ENCODE measurements at regions not wholly inside any gene's neighbourhood (a gene's known extent, or its start where the extent isn't known, plus 50 kb on each side); places are given as distances from the start of the nearest gene placed in this dataset.

DNA sequence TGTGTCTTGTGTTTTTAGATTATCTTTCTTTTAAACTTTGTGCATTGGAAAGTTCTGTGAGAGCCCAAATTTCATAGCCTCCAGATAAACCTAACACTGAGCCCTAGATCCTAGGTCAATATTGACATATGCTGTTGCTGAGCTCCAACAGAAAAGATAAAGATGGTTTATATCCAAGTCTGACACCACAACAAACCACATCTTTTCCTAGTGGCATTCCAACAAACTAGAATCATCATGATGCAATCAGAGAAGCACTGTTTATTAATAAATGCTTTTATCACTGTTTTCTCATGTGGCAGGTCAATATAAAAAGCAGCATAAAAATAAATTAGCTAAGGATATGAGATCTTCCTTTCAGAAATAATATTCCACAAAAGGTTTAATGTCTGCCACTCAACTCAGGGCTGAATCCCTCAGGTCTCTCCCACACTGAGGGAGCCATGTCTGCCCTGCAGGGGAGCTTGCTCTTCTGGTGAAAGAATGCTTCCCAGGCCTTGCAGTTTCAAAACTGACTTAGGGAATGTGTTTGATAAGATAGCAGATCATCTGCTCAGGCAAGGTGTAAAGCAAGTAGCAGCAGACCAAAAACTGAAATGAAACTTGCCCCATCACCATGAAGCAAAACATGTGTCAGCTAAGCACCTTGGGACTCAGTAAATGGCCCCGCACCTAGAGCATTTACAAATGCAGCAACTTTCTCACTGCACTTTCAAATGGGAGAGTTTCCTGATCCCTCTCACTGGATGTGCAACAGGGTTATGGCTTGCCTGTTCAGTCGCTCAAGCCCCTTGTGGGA, 493.0 kb downstream of the AGTPBP1 start:
- H3K4me1 ChIP-seq (ENCODE audit: control insufficient read depth, insufficient read depth, low read length): peaks cover 7% of the 10 kb centered on the region
- 69% methylated on average over 2 of the region's 2 CpGs for WGBS, 2 experiments

DNA sequence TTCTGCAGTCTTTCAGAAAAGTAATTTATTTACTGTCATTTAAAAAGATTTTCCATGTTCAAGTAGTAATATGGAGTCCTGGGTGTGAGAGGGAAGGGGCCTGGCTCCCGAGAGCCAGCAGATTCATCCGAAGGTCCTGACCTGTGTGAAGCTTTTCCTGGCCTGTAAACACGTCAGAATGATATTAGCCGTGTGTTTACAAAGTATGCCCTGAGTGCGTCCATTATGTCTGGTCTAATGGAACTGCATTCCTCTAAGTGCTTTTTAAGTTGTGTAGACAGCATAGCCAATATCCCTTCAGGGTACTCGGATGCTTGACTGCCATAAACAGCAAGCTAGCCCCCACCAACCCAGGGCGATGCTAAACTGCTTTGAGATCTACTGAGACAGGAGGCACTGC, 495.2 kb downstream of the AGTPBP1 start:
- no peak overlapping the region for H3K27ac ChIP-seq (ENCODE audit: insufficient read depth, low read depth, low read length, poor library complexity, severe bottlenecking)
- WGBS, 2 experiments: 93 to 96% methylated on average over 7 of the region's 7 CpGs

More for the DNA sequence above, 493.0 kb downstream of the AGTPBP1 start:
- Histone ChIP-seq H3K9me3 (ENCODE audit: control insufficient read depth, low read length) (no peaks in the 10 kb centered on the region), H3K27me3 (ENCODE audit: control insufficient read depth, insufficient read depth, low read length, poor library complexity, severe bottlenecking) (no peaks in the 10 kb centered on the region), H3K27ac (ENCODE audit: insufficient read depth, low read depth, low read length, poor library complexity, severe bottlenecking) (no peak overlapping the region), H3K36me3 (ENCODE audit: control insufficient read depth, insufficient read depth, low read length) (no peaks in the 10 kb centered on the region), H3K4me3 (ENCODE audit: insufficient read depth, low read depth, low read length) (no peak overlapping the region)

DNA sequence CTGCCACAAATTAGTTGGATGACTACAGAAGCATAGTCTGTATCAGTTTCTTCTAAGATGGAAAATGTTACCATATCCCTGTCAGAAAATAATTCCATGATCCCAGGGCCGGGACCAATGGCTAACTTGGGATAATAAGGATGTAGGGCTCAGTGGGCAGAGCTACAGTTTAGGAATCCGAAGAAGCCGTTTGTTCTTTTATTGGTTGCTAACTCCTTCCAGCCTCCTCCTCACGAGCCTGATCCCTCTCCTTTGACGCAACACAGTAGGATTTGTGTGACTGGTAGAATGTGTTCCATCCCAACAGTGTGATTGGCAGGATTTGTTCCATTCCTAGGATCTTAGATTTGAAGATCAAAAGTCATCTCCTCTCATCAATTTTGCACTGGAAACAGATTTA, 496.9 kb downstream of the AGTPBP1 start:
- 50 to 54% methylated on average over 4 to 5 of the region's 5 CpGs for WGBS, 2 experiments
- peaks cover 7% of the 10 kb centered on the region for H3K4me1 ChIP-seq (ENCODE audit: control insufficient read depth, insufficient read depth, low read length)

More for the DNA sequence above, 495.2 kb downstream of the AGTPBP1 start:
- Histone ChIP-seq H3K9me3 (ENCODE audit: control insufficient read depth, low read length) (no peaks in the 10 kb centered on the region), H3K27me3 (ENCODE audit: control insufficient read depth, insufficient read depth, low read length, poor library complexity, severe bottlenecking) (no peaks in the 10 kb centered on the region), H3K4me1 (ENCODE audit: control insufficient read depth, insufficient read depth, low read length) (peaks cover 7% of the 10 kb centered on the region), H3K36me3 (ENCODE audit: control insufficient read depth, insufficient read depth, low read length) (no peaks in the 10 kb centered on the region), H3K4me3 (ENCODE audit: insufficient read depth, low read depth, low read length) (no peak overlapping the region)

DNA sequence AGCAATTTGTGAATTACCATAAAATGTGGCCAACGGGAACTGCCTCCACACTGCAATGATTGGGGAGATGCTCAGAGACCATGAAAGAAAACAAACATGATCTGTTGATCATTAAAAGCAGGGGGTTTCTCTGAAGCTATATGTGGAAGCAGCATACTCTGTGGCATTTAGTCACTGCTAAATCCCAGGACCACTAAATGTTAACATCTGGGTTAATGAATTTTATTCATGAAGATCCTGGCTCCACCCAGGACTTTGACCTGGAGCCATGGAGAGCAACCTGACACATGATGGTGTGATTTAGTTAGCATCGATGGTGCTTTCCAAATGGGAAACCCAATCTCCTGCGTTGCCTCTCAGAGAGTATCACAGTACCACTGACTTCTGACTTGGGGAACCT, 497.8 kb downstream of the AGTPBP1 start:
- H3K36me3 ChIP-seq (ENCODE audit: control insufficient read depth, insufficient read depth, low read length): no peaks in the 10 kb centered on the region
- WGBS, 2 experiments: 97 to 98% methylated on average over 3 of the region's 3 CpGs
- H3K27me3 ChIP-seq (ENCODE audit: control insufficient read depth, insufficient read depth, low read length, poor library complexity, severe bottlenecking): no peaks in the 10 kb centered on the region
- peaks cover 3% of the 10 kb centered on the region for H3K9me3 ChIP-seq (ENCODE audit: control insufficient read depth, low read length)
- no peak overlapping the region for H3K4me3 ChIP-seq (ENCODE audit: insufficient read depth, low read depth, low read length)
- H3K27ac ChIP-seq (ENCODE audit: insufficient read depth, low read depth, low read length, poor library complexity, severe bottlenecking): no peak overlapping the region
- peaks cover 7% of the 10 kb centered on the region for H3K4me1 ChIP-seq (ENCODE audit: control insufficient read depth, insufficient read depth, low read length)

More for the DNA sequence above, 496.9 kb downstream of the AGTPBP1 start:
- Histone ChIP-seq H3K4me3 (ENCODE audit: insufficient read depth, low read depth, low read length) (no peak overlapping the region), H3K27ac (ENCODE audit: insufficient read depth, low read depth, low read length, poor library complexity, severe bottlenecking) (no peak overlapping the region), H3K36me3 (ENCODE audit: control insufficient read depth, insufficient read depth, low read length) (no peaks in the 10 kb centered on the region), H3K27me3 (ENCODE audit: control insufficient read depth, insufficient read depth, low read length, poor library complexity, severe bottlenecking) (no peaks in the 10 kb centered on the region), H3K9me3 (ENCODE audit: control insufficient read depth, low read length) (peaks cover 3% of the 10 kb centered on the region)

DNA sequence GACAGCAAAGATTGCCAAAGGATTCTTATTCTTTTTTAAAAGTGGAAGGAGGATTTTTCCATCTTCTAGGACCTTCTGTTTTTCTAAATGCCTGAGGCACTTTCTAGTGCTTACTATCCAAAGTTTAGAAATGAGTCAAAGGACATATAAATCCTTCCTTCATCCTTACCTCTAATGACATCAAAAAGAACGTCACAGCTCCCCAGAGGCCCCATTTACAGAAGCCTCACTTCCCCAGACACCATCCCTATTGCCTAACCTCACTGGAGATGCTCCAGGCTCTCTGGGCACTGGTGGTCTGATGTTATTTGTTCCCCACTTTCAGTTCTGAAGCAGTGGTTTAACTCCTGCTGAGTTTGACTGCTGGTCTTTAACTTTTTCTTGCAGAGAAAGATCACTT, 504.3 kb downstream of the AGTPBP1 start:
- Histone ChIP-seq H3K36me3 (ENCODE audit: control insufficient read depth, insufficient read depth, low read length) (no peaks in the 10 kb centered on the region), H3K27ac (ENCODE audit: insufficient read depth, low read depth, low read length, poor library complexity, severe bottlenecking) (no peak overlapping the region), H3K27me3 (ENCODE audit: control insufficient read depth, insufficient read depth, low read length, poor library complexity, severe bottlenecking) (no peaks in the 10 kb centered on the region), H3K4me1 (ENCODE audit: control insufficient read depth, insufficient read depth, low read length) (no peaks in the 10 kb centered on the region), H3K9me3 (ENCODE audit: control insufficient read depth, low read length) (peaks cover 3% of the 10 kb centered on the region), H3K4me3 (ENCODE audit: insufficient read depth, low read depth, low read length) (no peak overlapping the region)
- WGBS, 2 experiments: 48 to 61% methylated on average over 1 of the region's 1 CpG

DNA sequence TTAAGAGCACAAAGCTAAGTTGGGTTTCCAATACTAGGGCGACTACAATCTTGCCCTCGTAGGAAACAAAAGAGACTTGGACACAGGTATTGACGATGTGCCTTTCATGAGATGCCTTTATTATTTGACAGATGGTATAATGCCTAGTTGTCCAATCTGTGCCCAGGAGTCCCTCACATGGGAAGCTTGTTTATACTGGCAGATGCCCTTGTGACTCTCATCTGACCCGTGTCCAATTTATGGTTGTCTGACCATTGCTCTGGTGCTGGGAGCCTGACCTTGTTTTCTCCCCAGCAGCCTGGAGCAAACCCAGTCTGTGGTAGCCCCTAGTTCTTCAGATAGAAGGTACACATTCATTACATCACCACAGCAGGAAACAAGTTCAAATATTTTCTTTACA, 511.7 kb downstream of the AGTPBP1 start:
- Histone ChIP-seq H3K9me3 (ENCODE audit: control insufficient read depth, low read length) (no peaks in the 10 kb centered on the region), H3K27ac (ENCODE audit: insufficient read depth, low read depth, low read length, poor library complexity, severe bottlenecking) (no peak overlapping the region), H3K36me3 (ENCODE audit: control insufficient read depth, insufficient read depth, low read length) (no peaks in the 10 kb centered on the region), H3K27me3 (ENCODE audit: control insufficient read depth, insufficient read depth, low read length, poor library complexity, severe bottlenecking) (no peaks in the 10 kb centered on the region), H3K4me1 (ENCODE audit: control insufficient read depth, insufficient read depth, low read length) (no peaks in the 10 kb centered on the region), H3K4me3 (ENCODE audit: insufficient read depth, low read depth, low read length) (no peak overlapping the region)
- WGBS, 2 experiments: 75 to 76% methylated on average over 4 of the region's 4 CpGs

DNA sequence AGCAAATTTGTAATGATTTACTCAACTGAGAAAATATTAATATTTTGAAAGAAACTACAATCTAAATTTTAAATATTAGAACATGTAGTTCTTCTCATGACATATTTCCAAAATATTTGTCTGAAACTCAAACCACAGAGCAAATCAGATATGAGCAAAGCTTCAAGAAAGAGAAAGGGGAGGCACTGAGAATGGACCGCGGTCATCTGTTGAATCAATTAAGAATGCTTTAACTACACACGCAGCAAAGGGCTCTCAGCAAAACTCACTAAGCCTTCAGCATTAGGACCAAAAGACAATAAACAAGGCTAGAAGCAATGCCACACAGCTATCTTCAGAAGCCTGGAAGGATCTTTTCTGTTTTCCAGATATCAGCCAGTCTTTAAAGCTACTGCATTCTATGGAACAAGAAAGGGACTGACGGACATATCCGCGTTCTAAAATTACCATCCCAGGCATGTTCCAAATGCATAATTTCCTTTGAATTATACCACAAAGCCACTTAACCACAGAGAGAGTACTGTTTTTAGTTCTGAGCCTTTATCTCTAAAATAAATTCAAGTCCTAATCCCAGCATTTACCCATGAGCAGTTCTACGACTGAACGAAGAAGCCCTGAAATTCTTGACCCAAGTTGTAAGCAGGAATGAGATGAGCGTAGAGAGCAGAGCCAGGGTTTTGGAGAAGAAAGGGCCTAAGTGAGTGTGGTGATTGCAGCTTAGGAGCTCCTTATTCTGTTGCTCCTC, 513.5 kb downstream of the AGTPBP1 start:
- no peak overlapping the region for H3K27ac ChIP-seq (ENCODE audit: insufficient read depth, low read depth, low read length, poor library complexity, severe bottlenecking)
- H3K4me3 ChIP-seq (ENCODE audit: insufficient read depth, low read depth, low read length): no peak overlapping the region
- H3K4me1 ChIP-seq (ENCODE audit: control insufficient read depth, insufficient read depth, low read length): no peaks in the 10 kb centered on the region
- 94 to 95% methylated on average over 9 of the region's 9 CpGs for WGBS, 2 experiments
- H3K36me3 ChIP-seq (ENCODE audit: control insufficient read depth, insufficient read depth, low read length): no peaks in the 10 kb centered on the region
- H3K27me3 ChIP-seq (ENCODE audit: control insufficient read depth, insufficient read depth, low read length, poor library complexity, severe bottlenecking): no peaks in the 10 kb centered on the region
- no peaks in the 10 kb centered on the region for H3K9me3 ChIP-seq (ENCODE audit: control insufficient read depth, low read length)

DNA sequence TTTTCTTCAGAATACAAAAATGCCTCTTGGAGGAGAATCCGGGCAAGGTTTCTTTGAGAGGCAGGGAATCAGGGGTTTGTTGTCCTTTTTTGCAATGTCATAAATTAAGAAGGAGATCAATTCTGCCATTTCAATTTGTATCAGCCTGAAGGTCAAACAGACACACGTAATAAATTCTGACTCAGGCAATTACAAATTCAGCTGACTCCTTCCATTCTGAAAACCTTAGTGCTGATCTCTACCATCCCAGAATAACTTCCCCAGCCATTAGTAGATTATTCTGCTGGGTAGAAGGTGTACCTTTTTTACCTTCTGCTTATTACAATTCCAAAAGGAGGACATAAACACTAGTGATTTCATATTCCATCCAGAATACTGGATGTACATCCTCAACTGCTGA, 516.6 kb downstream of the AGTPBP1 start:
- Histone ChIP-seq H3K27me3 (ENCODE audit: control insufficient read depth, insufficient read depth, low read length, poor library complexity, severe bottlenecking) (no peaks in the 10 kb centered on the region), H3K4me1 (ENCODE audit: control insufficient read depth, insufficient read depth, low read length) (no peaks in the 10 kb centered on the region), H3K9me3 (ENCODE audit: control insufficient read depth, low read length) (no peaks in the 10 kb centered on the region), H3K36me3 (ENCODE audit: control insufficient read depth, insufficient read depth, low read length) (no peaks in the 10 kb centered on the region), H3K27ac (ENCODE audit: insufficient read depth, low read depth, low read length, poor library complexity, severe bottlenecking) (no peak overlapping the region), H3K4me3 (ENCODE audit: insufficient read depth, low read depth, low read length) (no peak overlapping the region)
- WGBS, 2 experiments: 88 to 92% methylated on average over 2 of the region's 2 CpGs

DNA sequence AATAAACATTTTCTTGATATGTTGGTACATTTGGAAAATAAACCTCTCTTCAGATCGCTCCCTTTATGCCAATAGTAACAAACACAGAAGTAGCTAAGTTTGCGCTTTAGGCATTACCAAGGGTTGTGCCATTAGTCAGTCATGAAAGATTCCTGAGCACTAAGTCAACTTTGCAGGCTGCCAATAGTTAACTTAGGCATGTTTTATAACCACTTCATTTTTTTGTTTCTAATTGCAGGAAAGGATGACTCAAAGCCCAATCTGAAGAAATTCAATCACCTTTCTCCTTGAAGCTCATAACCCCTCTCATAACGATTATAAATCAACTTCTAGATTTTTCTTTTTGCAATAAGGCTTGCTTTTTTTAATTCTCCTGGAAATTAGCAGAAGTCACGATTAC, 517.0 kb downstream of the AGTPBP1 start:
- Histone ChIP-seq H3K36me3 (ENCODE audit: control insufficient read depth, insufficient read depth, low read length) (no peaks in the 10 kb centered on the region), H3K27ac (ENCODE audit: insufficient read depth, low read depth, low read length, poor library complexity, severe bottlenecking) (no peak overlapping the region), H3K4me1 (ENCODE audit: control insufficient read depth, insufficient read depth, low read length) (no peaks in the 10 kb centered on the region), H3K4me3 (ENCODE audit: insufficient read depth, low read depth, low read length) (no peak overlapping the region), H3K9me3 (ENCODE audit: control insufficient read depth, low read length) (no peaks in the 10 kb centered on the region), H3K27me3 (ENCODE audit: control insufficient read depth, insufficient read depth, low read length, poor library complexity, severe bottlenecking) (no peaks in the 10 kb centered on the region)
- WGBS, 2 experiments: 94% methylated on average over 4 of the region's 4 CpGs

DNA sequence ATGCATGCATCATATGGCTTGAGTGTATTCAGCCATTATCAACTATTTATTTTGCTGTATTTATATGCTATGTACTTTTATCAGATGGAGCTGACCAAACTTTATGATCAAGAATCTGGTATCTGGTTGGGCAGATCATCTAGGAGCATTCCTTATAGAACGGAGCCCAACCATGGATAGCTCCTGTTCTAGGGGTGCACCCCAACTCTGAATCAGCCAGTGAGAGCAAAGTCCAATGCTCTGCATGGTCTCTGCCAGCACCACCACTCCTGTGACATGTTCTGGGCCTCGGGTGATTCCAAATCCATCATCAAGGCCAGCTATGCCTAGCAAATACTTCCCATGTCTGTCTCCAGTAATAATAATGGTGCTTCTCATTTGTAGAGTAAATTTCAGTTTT, 517.5 kb downstream of the AGTPBP1 start:
- Histone ChIP-seq H3K9me3 (ENCODE audit: control insufficient read depth, low read length) (no peaks in the 10 kb centered on the region), H3K4me1 (ENCODE audit: control insufficient read depth, insufficient read depth, low read length) (no peaks in the 10 kb centered on the region), H3K27me3 (ENCODE audit: control insufficient read depth, insufficient read depth, low read length, poor library complexity, severe bottlenecking) (no peaks in the 10 kb centered on the region), H3K36me3 (ENCODE audit: control insufficient read depth, insufficient read depth, low read length) (no peaks in the 10 kb centered on the region), H3K4me3 (ENCODE audit: insufficient read depth, low read depth, low read length) (no peak overlapping the region), H3K27ac (ENCODE audit: insufficient read depth, low read depth, low read length, poor library complexity, severe bottlenecking) (no peak overlapping the region)
- WGBS, 2 experiments: 93 to 97% methylated on average over 2 of the region's 2 CpGs
